Retinal pigment epithelial cell (primary cell): ENCODE measurements at regions not wholly inside any gene's neighbourhood (a gene's known extent, or its start where the extent isn't known, plus 50 kb on each side); places are given as distances from the start of the nearest gene placed in this dataset.
"Not testable (repeated sequence)": the region's sequence is repeated elsewhere in the genome, so short reads cannot be mapped to it uniquely, and the experiment has no call there.

ENCODE experiments used
- DNase-seq: peaks from one replicate; pipeline ENCODE4 v3.0.0-alpha.2; 2010; ENCODE audit warnings: low read depth
- H3K4me3 ChIP-seq: 2 replicates; pipeline ENCODE4 v1.5.1; 2011; ENCODE audit warnings: mild to moderate bottlenecking, low read length, control low read depth, moderate library complexity

- not testable (repeated sequence) for DNase-seq
Observed at GRCh38 chr1:206310948-206311347, 107.6 kb downstream of the SRGAP2 start.

GRCh38 chr1:206311611-206312273, 108.4 kb downstream of the SRGAP2 start:
- H3K4me3 ChIP-seq, DNase-seq: not testable (repeated sequence)

More at GRCh38 chr1:206310948-206311347, 107.6 kb downstream of the SRGAP2 start:
- H3K4me3 ChIP-seq, result not testable (repeated sequence)

GRCh38 chr1:206312274-206312665, 108.9 kb downstream of the SRGAP2 start:
- not testable (repeated sequence) for DNase-seq, H3K4me3 ChIP-seq

- not testable (repeated sequence) for H3K4me3 ChIP-seq, DNase-seq
Observed at GRCh38 chr1:206314951-206315636, 111.8 kb downstream of the SRGAP2 start.

GRCh38 chr1:206316901-206317300, 113.6 kb downstream of the SRGAP2 start:
- not testable (repeated sequence) for DNase-seq, H3K4me3 ChIP-seq

- not testable (repeated sequence) for DNase-seq, H3K4me3 ChIP-seq
Observed at GRCh38 chr1:206317878-206318514, 114.7 kb downstream of the SRGAP2 start.

- not testable (repeated sequence) for H3K4me3 ChIP-seq, DNase-seq
Observed at GRCh38 chr1:206320227-206320626, 116.9 kb downstream of the SRGAP2 start.

GRCh38 chr1:206326159-206326939, 123.0 kb downstream of the SRGAP2 start:
- H3K4me3 ChIP-seq, DNase-seq: not testable (repeated sequence)

GRCh38 chr1:206331597-206331996, 128.3 kb downstream of the SRGAP2 start:
- H3K4me3 ChIP-seq, DNase-seq: not testable (repeated sequence)

GRCh38 chr1:206333316-206333715, 130.0 kb downstream of the SRGAP2 start:
- not testable (repeated sequence) for H3K4me3 ChIP-seq, DNase-seq

GRCh38 chr1:206333897-206334296, 130.6 kb downstream of the SRGAP2 start:
- H3K4me3 ChIP-seq, DNase-seq: not testable (repeated sequence)

- not testable (repeated sequence) for DNase-seq
Observed at GRCh38 chr1:206334481-206334880, 131.1 kb downstream of the SRGAP2 start.

GRCh38 chr1:206335162-206335561, 131.8 kb downstream of the SRGAP2 start:
- H3K4me3 ChIP-seq, DNase-seq: not testable (repeated sequence)

More at GRCh38 chr1:206334481-206334880, 131.1 kb downstream of the SRGAP2 start:
- H3K4me3 ChIP-seq, result not testable (repeated sequence)

- H3K4me3 ChIP-seq, DNase-seq: not testable (repeated sequence)
Observed at GRCh38 chr1:206335875-206336846, 132.8 kb downstream of the SRGAP2 start.

- not testable (repeated sequence) for DNase-seq, H3K4me3 ChIP-seq
Observed at GRCh38 chr1:206337024-206337423, 133.3 kb upstream of the IKBKE start.

- not testable (repeated sequence) for H3K4me3 ChIP-seq, DNase-seq
Observed at GRCh38 chr1:206350493-206351275, 119.6 kb upstream of the IKBKE start.

- not testable (repeated sequence) for H3K4me3 ChIP-seq, DNase-seq
Observed at GRCh38 chr1:206351276-206352052, 118.8 kb upstream of the IKBKE start.
